Embryonic facial prominence (tissue), 1 donor: ENCODE measurements at regions not wholly inside any gene's neighbourhood (a gene's known extent, or its start where the extent isn't known, plus 50 kb on each side); places are given as distances from the start of the nearest gene placed in this dataset.

Experiments
- DNase-seq: peaks from one replicate; pipeline ENCODE4 v3.0.0-alpha.2; 2016; ENCODE audit errors: extremely low spot score

- DNase-seq, result no peak
These were observed 508.5 kb downstream of the KLF12 start for GRCh38 chr13:73625562-73626339.

- no peak for DNase-seq
These were observed 510.9 kb downstream of the KLF12 start for GRCh38 chr13:73623281-73623680.

GRCh38 chr13:73622381-73622780, 511.8 kb downstream of the KLF12 start:
- no peak for DNase-seq

GRCh38 chr13:73618275-73618865, 515.8 kb downstream of the KLF12 start:
- no peak for DNase-seq

- no peak for DNase-seq
These were observed 517.3 kb downstream of the KLF12 start for GRCh38 chr13:73616861-73617260.

- no peak for DNase-seq
These were observed 523.2 kb downstream of the KLF12 start for GRCh38 chr13:73610799-73611592.

GRCh38 chr13:73608711-73609485, 525.3 kb downstream of the KLF12 start:
- no peak for DNase-seq

GRCh38 chr13:73608157-73608516, 526.1 kb downstream of the KLF12 start:
- DNase-seq, result no peak

- DNase-seq, result no peak
These were observed 526.6 kb downstream of the KLF12 start for GRCh38 chr13:73607489-73608156.

GRCh38 chr13:73603646-73604045, 530.6 kb downstream of the KLF12 start:
- DNase-seq, result no peak

- DNase-seq, result no peak
These were observed 531.9 kb downstream of the KLF12 start for GRCh38 chr13:73602295-73602694.

GRCh38 chr13:73601708-73602107, 532.5 kb downstream of the KLF12 start:
- DNase-seq, result no peak

GRCh38 chr13:73599232-73600128, 534.7 kb downstream of the KLF12 start:
- DNase-seq, result no peak

GRCh38 chr13:73598020-73598712, 536.0 kb downstream of the KLF12 start:
- DNase-seq, result no peak

- no peak for DNase-seq
These were observed 537.6 kb downstream of the KLF5 start for GRCh38 chr13:73596382-73596781.

GRCh38 chr13:73593199-73593765, 534.5 kb downstream of the KLF5 start:
- DNase-seq, result no peak

- no peak for DNase-seq
These were observed 533.1 kb downstream of the KLF5 start for GRCh38 chr13:73591861-73592260.

GRCh38 chr13:73590795-73591194, 532.0 kb downstream of the KLF5 start:
- no peak for DNase-seq

- DNase-seq, result no peak
These were observed 526.4 kb downstream of the KLF5 start for GRCh38 chr13:73585236-73585635.
